OCI-LY7 (cell line): ENCODE measurements at regions not wholly inside any gene's neighbourhood (a gene's known extent, or its start where the extent isn't known, plus 50 kb on each side); places are given as distances from the start of the nearest gene placed in this dataset.

ENCODE experiments used
- BruUV-seq: library from RNA; stranded (reverse); fragments of 400-500 nt; replicated peaks from 2 replicates; lab custom pipeline; 2021; lab: Mats Ljungman, UMichigan
- CTCF ChIA-PET: fragments of 300-600 bp; sonication (Branson Sonifier 250); formaldehyde crosslinking; loops from one replicate; lab custom pipeline; 2022; ENCODE audit warnings: antibody characterized with exemption; ENCODE audit not compliant: unreplicated experiment; lab: Charles Lee
- POLR2A ChIA-PET: fragments of 300-600 bp; sonication (Branson Sonifier 250); formaldehyde crosslinking; loops from one replicate; lab custom pipeline; 2022; ENCODE audit warnings: antibody characterized with exemption; lab: Charles Lee
- DNase-seq: peaks from one replicate; pipeline ENCODE4 v3.0.0-alpha.2; 2015; ENCODE audit warnings: low spot score
- H2AFZ ChIP-seq: fragments of 200-600 bp; sonication (generic), shearing (Covaris generic); 2 replicates; pipeline ENCODE4 v1.6.1; 2014; ENCODE audit warnings: mild to moderate bottlenecking, antibody characterized with exemption, low read length, moderate library complexity
- H3K27ac ChIP-seq: fragments of 200-600 bp; sonication (generic); 2 replicates; pipeline ENCODE4 v1.5.1; 2014; ENCODE audit warnings: mixed run types, low read depth, mild to moderate bottlenecking, moderate library complexity, low read length, inconsistent platforms; ENCODE audit not compliant: poor library complexity, severe bottlenecking
- H3K36me3 ChIP-seq: fragments of 200-600 bp; sonication (generic); 2 replicates; pipeline ENCODE4 v1.6.1; 2014; ENCODE audit warnings: mild to moderate bottlenecking, antibody characterized with exemption, low read length, moderate library complexity, mixed read lengths; ENCODE audit not compliant: insufficient read depth
- H3K4me1 ChIP-seq: fragments of 200-600 bp; sonication (generic); 2 replicates; pipeline ENCODE4 v1.5.1; 2014; ENCODE audit warnings: mild to moderate bottlenecking, low read length; ENCODE audit not compliant: insufficient read depth, poor library complexity, severe bottlenecking
- H3K4me2 ChIP-seq: fragments of 200-600 bp; sonication (generic); 2 replicates; pipeline ENCODE4 v1.6.1; 2014; ENCODE audit warnings: mild to moderate bottlenecking, low read length
- H3K4me3 ChIP-seq: fragments of 200-600 bp; sonication (generic); 2 replicates; pipeline ENCODE4 v1.5.1; 2014; ENCODE audit warnings: mild to moderate bottlenecking, low read depth, low read length; ENCODE audit not compliant: poor library complexity, severe bottlenecking
- H3K79me2 ChIP-seq: fragments of 200-600 bp; sonication (generic); 2 replicates; pipeline ENCODE4 v1.6.1; 2016; ENCODE audit warnings: low read depth, mild to moderate bottlenecking, low read length, moderate library complexity, mixed read lengths; ENCODE audit not compliant: insufficient read depth
- H3K9me2 ChIP-seq: fragments of 200-600 bp; sonication (generic); 2 replicates; pipeline ENCODE4 v1.6.1; 2016; ENCODE audit warnings: mild to moderate bottlenecking, low read length, mixed read lengths; ENCODE audit not compliant: insufficient read depth
- H3K9me3 ChIP-seq: fragments of 200-600 bp; sonication (generic); 2 replicates; pipeline ENCODE4 v1.6.1; 2014; ENCODE audit warnings: mild to moderate bottlenecking, mixed run types, low read length, mixed read lengths
- H4K20me1 ChIP-seq: fragments of 200-600 bp; sonication (generic); 2 replicates; pipeline ENCODE4 v1.6.1; 2014; ENCODE audit warnings: mild to moderate bottlenecking, antibody characterized with exemption, low read length, moderate library complexity, mixed read lengths; ENCODE audit not compliant: insufficient read depth
- CTCF ChIP-seq: fragments of 200-600 bp; sonication (generic); conservative IDR thresholded peaks from 2 replicates; pipeline ENCODE4 v1.5.1; 2014; ENCODE audit warnings: mild to moderate bottlenecking, antibody characterized with exemption, low read length, moderate library complexity, mixed read lengths
- EZH2phosphoT487 ChIP-seq: fragments of 200-600 bp; sonication (generic); IDR thresholded peaks from 2 replicates; pipeline ENCODE4 v1.6.1; 2018; ENCODE audit warnings: low read depth, borderline replicate concordance, mild to moderate bottlenecking, mixed run types, antibody characterized with exemption, low read length, moderate library complexity, mixed read lengths
- intact Hi-C: fragments of 100-400 bp; cut with micrococcal nuclease; formaldehyde crosslinking; loops from one replicate; pipeline ENCODE4 v1.10.0; 2022; ENCODE audit not compliant: unreplicated experiment

GRCh38 chr12:90000721-90001120, 292.1 kb upstream of the ATP2B1 start:
- TF ChIP-seq EZH2phosphoT487 (no peak), CTCF (no peak)
- no TSS peak for BruUV-seq
- Histone ChIP-seq H3K36me3 (no peaks in the 10 kb centered on the region), H2AFZ (no peak overlapping the region), H3K9me3 (no peaks in the 10 kb centered on the region; the same call in 1 of the 2 replicates), H3K4me3 (no peak overlapping the region), H3K79me2 (no peaks in the 10 kb centered on the region), H3K27ac (no peak overlapping the region), H3K9me2 (no peaks in the 10 kb centered on the region), H4K20me1 (no peaks in the 10 kb centered on the region), H3K4me2 (no peak overlapping the region), H3K4me1 (peaks cover 19% of the 10 kb centered on the region)
- intact Hi-C loops = no loop called here
- POLR2A ChIA-PET = interaction anchor here (0.5 to 2.7 kb wide), 4 partner anchors 9 to 33 kb away, joined by 4 to 8 read pairs (median 6); no protein-coding TSS in a partner anchor
- CTCF ChIA-PET = no interaction called here
- no peak for DNase-seq

GRCh38 chr12:89999699-90000505, 291.3 kb upstream of the ATP2B1 start:
- no peaks in the 10 kb centered on the region; the same call in 1 of the 2 replicates for H3K9me3 ChIP-seq
- intact Hi-C loops = no loop called here
- no peak overlapping the region for H3K4me3 ChIP-seq
- no peak overlapping the region for H3K27ac ChIP-seq
- H3K9me2 ChIP-seq = no peaks in the 10 kb centered on the region
- no TSS peak for BruUV-seq
- H3K4me1 ChIP-seq = peaks cover 19% of the 10 kb centered on the region
- ChIA-PET CTCF (no interaction called here), POLR2A (interaction anchor here (0.5 to 2.7 kb wide), 5 partner anchors 8 to 342 kb away, joined by 3 to 8 read pairs (median 4); no protein-coding TSS in a partner anchor)
- H3K4me2 ChIP-seq = no peak overlapping the region
- peak overlapping the region; percentile 16; the same call in 1 of the 2 replicates for H2AFZ ChIP-seq
- TF ChIP-seq EZH2phosphoT487 (no peak), CTCF (no peak)
- no peaks in the 10 kb centered on the region for H3K79me2 ChIP-seq
- no peak for DNase-seq
- no peaks in the 10 kb centered on the region for H4K20me1 ChIP-seq
- H3K36me3 ChIP-seq = no peaks in the 10 kb centered on the region

- no peaks in the 10 kb centered on the region for H4K20me1 ChIP-seq
- H2AFZ ChIP-seq = peak overlapping the region; percentile 17; the same call in 1 of the 2 replicates
- no TSS peak for BruUV-seq
- TF ChIP-seq CTCF = no peak
- TF ChIP-seq EZH2phosphoT487 = no peak
- no peaks in the 10 kb centered on the region; the same call in 1 of the 2 replicates for H3K36me3 ChIP-seq
- no peak overlapping the region for H3K4me3 ChIP-seq
- no peak overlapping the region for H3K27ac ChIP-seq
- H3K9me3 ChIP-seq = peaks cover 6% of the 10 kb centered on the region; the same call in 1 of the 2 replicates
- CTCF ChIA-PET = no interaction called here
- peaks cover 28% of the 10 kb centered on the region for H3K4me1 ChIP-seq
- POLR2A ChIA-PET = interaction anchor here (2.7 kb wide), 1 partner anchor 7 kb away, joined by 15 read pairs; no protein-coding TSS in a partner anchor
- no peaks in the 10 kb centered on the region for H3K79me2 ChIP-seq
- no peak overlapping the region for H3K4me2 ChIP-seq
- no peak for DNase-seq
- intact Hi-C loops = no loop called here
- H3K9me2 ChIP-seq = no peaks in the 10 kb centered on the region
Measured at GRCh38 chr12:89995870-89996269, 287.2 kb upstream of the ATP2B1 start.
